Choroid plexus epithelial cell (primary cell): ENCODE measurements at regions not wholly inside any gene's neighbourhood (a gene's known extent, or its start where the extent isn't known, plus 50 kb on each side); places are given as distances from the start of the nearest gene placed in this dataset.

ENCODE experiments used
- DNase-seq: peaks from one replicate; pipeline ENCODE4 v3.0.0-alpha.2; 2010; ENCODE audit warnings: low read depth
- H3K4me3 ChIP-seq: 2 replicates; pipeline ENCODE4 v1.5.1; 2011; ENCODE audit warnings: low read depth, mild to moderate bottlenecking, control low read depth, low read length, moderate library complexity
- CTCF ChIP-seq: conservative IDR thresholded peaks from 2 replicates; pipeline ENCODE4 v1.5.1; 2011; ENCODE audit warnings: low read depth, mild to moderate bottlenecking, control low read depth, inconsistent platforms, low read length, moderate library complexity

GRCh38 chr4:98193459-98194105 lies 50.3 kb upstream of the STPG2 start:
- TF ChIP-seq CTCF, result no peak
- DNase-seq, result no peak
- no peak overlapping the region for H3K4me3 ChIP-seq
